ENCODE measurements at regions not wholly inside any gene's neighbourhood (a gene's known extent, or its start where the extent isn't known, plus 50 kb on each side); places are given as distances from the start of the nearest gene placed in this dataset.

GRCh38 chrX:82695066-82695465, 813.0 kb upstream of the POU3F4 start:
- TF ChIP-seq PKNOX1 (IDR thresholded peaks at IDR 0.05) (no peak), BHLHE40 (IDR thresholded peaks at IDR 0.05; ENCODE audit: borderline replicate concordance) (no peak), FOXK2 (IDR thresholded peaks at IDR 0.05) (no peak), LEF1 (IDR thresholded peaks at IDR 0.05; ENCODE audit: borderline replicate concordance) (no peak), SUZ12 (IDR thresholded peaks at IDR 0.05) (no peak), ELF4 (IDR thresholded peaks at IDR 0.05) (no peak), SP1 (IDR thresholded peaks at IDR 0.05) (no peak), ZNF384 (IDR thresholded peaks at IDR 0.05) (no peak), NFRKB (IDR thresholded peaks at IDR 0.05) (no peak), FOXA1 (IDR thresholded peaks at IDR 0.05) (no peak), ARNT (IDR thresholded peaks at IDR 0.05) (no peak), FOXM1 (IDR thresholded peaks at IDR 0.05; ENCODE audit: borderline replicate concordance) (no peak), HDGF (IDR thresholded peaks at IDR 0.05; ENCODE audit: borderline replicate concordance) (no peak), TARDBP (IDR thresholded peaks at IDR 0.05) (no peak)
